ENCODE measurements at regions not wholly inside any gene's neighbourhood (a gene's known extent, or its start where the extent isn't known, plus 50 kb on each side); places are given as distances from the start of the nearest gene placed in this dataset.
A peak's percentile ranks its signal among the peaks of the same experiment; 100 is the strongest.
"Not testable (repeated sequence)": the region's sequence is repeated elsewhere in the genome, so short reads cannot be mapped to it uniquely, and the experiment has no call there.

GRCh38 chr11:103609117-103610066, 427.0 kb upstream of the DDI1 start:
- peak; percentile 56 for TF ChIP-seq CTCF (conservative IDR thresholded peaks at IDR 0.05)
- no peak overlapping the region for H3K27ac ChIP-seq

- TF ChIP-seq CTCF (conservative IDR thresholded peaks at IDR 0.05): no peak
- H3K27ac ChIP-seq: no peak overlapping the region
Measured at GRCh38 chr11:103610435-103610834, 426.0 kb upstream of the DDI1 start.

- not testable (repeated sequence) for H3K27ac ChIP-seq
Measured at GRCh38 chr11:103611526-103612260, 424.7 kb upstream of the DDI1 start.

- H3K27ac ChIP-seq: not testable (repeated sequence)
Measured at GRCh38 chr11:103612451-103612850, 424.0 kb upstream of the DDI1 start.

GRCh38 chr11:103616586-103616985, 419.9 kb upstream of the DDI1 start:
- not testable (repeated sequence) for H3K27ac ChIP-seq

- no peak overlapping the region for H3K27ac ChIP-seq
- no peak for TF ChIP-seq CTCF (conservative IDR thresholded peaks at IDR 0.05)
Measured at GRCh38 chr11:103618528-103618927, 417.9 kb upstream of the DDI1 start.

GRCh38 chr11:103619480-103619879, 417.0 kb upstream of the DDI1 start:
- TF ChIP-seq CTCF (conservative IDR thresholded peaks at IDR 0.05): peak; percentile 73
- no peak overlapping the region for H3K27ac ChIP-seq

- TF ChIP-seq CTCF (conservative IDR thresholded peaks at IDR 0.05): no peak
- H3K27ac ChIP-seq: no peak overlapping the region
Measured at GRCh38 chr11:103619938-103620337, 416.5 kb upstream of the DDI1 start.

- no peak for TF ChIP-seq CTCF (conservative IDR thresholded peaks at IDR 0.05)
- H3K27ac ChIP-seq: no peak overlapping the region
Measured at GRCh38 chr11:103622296-103622695, 414.1 kb upstream of the DDI1 start.
